ENCODE measurements at regions not wholly inside any gene's neighbourhood (a gene's known extent, or its start where the extent isn't known, plus 50 kb on each side); places are given as distances from the start of the nearest gene placed in this dataset.

DNA sequence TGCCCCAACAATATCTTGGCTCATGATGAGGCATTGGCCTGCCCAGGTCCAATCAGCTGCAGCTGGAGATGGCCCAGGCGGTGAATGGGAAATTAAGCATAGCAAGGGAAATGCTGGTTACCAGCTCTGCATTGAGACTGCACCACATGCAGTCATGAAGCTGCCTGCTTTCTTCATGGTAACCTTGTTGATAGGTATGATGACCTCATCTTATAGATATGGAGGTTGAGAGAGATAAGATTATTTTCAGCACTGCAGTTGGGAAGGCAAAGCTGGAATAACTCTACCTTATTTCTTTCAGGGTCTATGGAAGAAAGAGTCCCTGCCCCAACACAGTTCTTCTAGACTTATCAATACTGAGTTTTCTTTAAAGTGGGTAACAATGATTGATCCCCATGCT, 180.1 kb downstream of the ICE1 start:
- Histone ChIP-seq H3K36me3 (no peaks in the 10 kb centered on the region), H3K4me3 (replicated peaks in 1 of 3) (no peak overlapping the region), H3K27ac (no peak overlapping the region), H3K9me3 (no peaks in the 10 kb centered on the region), H3K4me1 (no peaks in the 10 kb centered on the region), H3K27me3 (no peaks in the 10 kb centered on the region)
- DNase-seq: no peak
- intact Hi-C loops (cut with DNase I): no loop called here
- no peak for TF ChIP-seq POLR2A (IDR thresholded peaks at IDR 0.05)
- TF ChIP-seq, protein P1, sequence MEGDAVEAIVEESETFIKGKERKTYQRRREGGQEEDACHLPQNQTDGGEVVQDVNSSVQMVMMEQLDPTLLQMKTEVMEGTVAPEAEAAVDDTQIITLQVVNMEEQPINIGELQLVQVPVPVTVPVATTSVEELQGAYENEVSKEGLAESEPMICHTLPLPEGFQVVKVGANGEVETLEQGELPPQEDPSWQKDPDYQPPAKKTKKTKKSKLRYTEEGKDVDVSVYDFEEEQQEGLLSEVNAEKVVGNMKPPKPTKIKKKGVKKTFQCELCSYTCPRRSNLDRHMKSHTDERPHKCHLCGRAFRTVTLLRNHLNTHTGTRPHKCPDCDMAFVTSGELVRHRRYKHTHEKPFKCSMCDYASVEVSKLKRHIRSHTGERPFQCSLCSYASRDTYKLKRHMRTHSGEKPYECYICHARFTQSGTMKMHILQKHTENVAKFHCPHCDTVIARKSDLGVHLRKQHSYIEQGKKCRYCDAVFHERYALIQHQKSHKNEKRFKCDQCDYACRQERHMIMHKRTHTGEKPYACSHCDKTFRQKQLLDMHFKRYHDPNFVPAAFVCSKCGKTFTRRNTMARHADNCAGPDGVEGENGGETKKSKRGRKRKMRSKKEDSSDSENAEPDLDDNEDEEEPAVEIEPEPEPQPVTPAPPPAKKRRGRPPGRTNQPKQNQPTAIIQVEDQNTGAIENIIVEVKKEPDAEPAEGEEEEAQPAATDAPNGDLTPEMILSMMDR (IDR thresholded peaks at IDR 0.05): no peak
- 100% methylated on average over 1 of the region's 1 CpG for WGBS, 2 donors

- no peak overlapping the region for H3K27ac ChIP-seq
- no peaks in the 10 kb centered on the region for H3K9me3 ChIP-seq
- TF ChIP-seq, protein P1 (IDR thresholded peaks at IDR 0.05): no peak
- TF ChIP-seq POLR2A (IDR thresholded peaks at IDR 0.05): no peak
- H3K36me3 ChIP-seq: no peaks in the 10 kb centered on the region
- no peak for DNase-seq
- intact Hi-C loops (cut with DNase I): no loop called here
- H3K4me1 ChIP-seq: no peaks in the 10 kb centered on the region
- H3K27me3 ChIP-seq: no peaks in the 10 kb centered on the region
- 81 to 91% methylated on average over 8 of the region's 8 CpGs for WGBS, 2 donors
- H3K4me3 ChIP-seq (replicated peaks in 1 of 3): no peak overlapping the region
These were observed 176.2 kb downstream of the ICE1 start for GRCh38 chr5:5598547-5599113.

- Histone ChIP-seq H3K4me3 (replicated peaks in 1 of 3) (no peak overlapping the region), H3K27me3 (no peaks in the 10 kb centered on the region), H3K9me3 (no peaks in the 10 kb centered on the region), H3K4me1 (peaks cover 0 to 3% of the 10 kb centered on the region in 2 donors), H3K27ac (no peak overlapping the region), H3K36me3 (no peaks in the 10 kb centered on the region)
- DNase-seq: no peak
- TF ChIP-seq, protein P1 (IDR thresholded peaks at IDR 0.05): no peak
- TF ChIP-seq POLR2A (IDR thresholded peaks at IDR 0.05): no peak
- intact Hi-C loops (cut with DNase I): no loop called here
These were observed 170.9 kb downstream of the ICE1 start for GRCh38 chr5:5593391-5593790.

DNA sequence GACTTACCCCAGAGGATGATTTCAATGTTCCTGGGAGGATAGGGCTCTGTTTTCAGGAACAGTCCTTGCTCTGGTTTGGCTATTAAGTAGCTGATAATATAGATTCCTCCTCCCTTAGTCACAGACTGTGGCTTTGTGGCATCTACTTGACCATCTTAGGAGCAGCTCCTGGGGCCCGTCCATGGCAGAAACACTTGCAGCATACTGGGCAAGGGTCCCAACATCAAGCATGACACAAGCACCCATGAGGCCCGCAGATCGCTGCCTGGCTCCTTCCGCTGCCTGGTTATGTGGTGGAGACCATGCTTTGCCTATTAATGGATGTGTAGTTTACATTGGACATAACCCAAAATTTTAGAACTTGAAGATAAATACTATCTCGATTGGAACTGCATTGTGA, 170.1 kb downstream of the ICE1 start:
- WGBS, 2 donors: 34 to 48% methylated on average over 5 of the region's 5 CpGs
- Histone ChIP-seq H3K4me1 (peaks cover 0 to 3% of the 10 kb centered on the region in 2 donors), H3K27me3 (no peaks in the 10 kb centered on the region), H3K27ac (no peak overlapping the region), H3K36me3 (no peaks in the 10 kb centered on the region), H3K4me3 (replicated peaks in 1 of 3) (no peak overlapping the region), H3K9me3 (no peaks in the 10 kb centered on the region)
- TF ChIP-seq, protein P1 (IDR thresholded peaks at IDR 0.05): no peak
- no peak for TF ChIP-seq POLR2A (IDR thresholded peaks at IDR 0.05)
- intact Hi-C loops (cut with DNase I): no loop called here
- peak; percentile 44 to 51 for DNase-seq

- intact Hi-C loops (cut with DNase I): no loop called here
- H3K9me3 ChIP-seq: no peaks in the 10 kb centered on the region
- H3K4me3 ChIP-seq (replicated peaks in 1 of 3): no peak overlapping the region
- H3K4me1 ChIP-seq: peaks cover 0 to 3% of the 10 kb centered on the region in 2 donors
- 81 to 88% methylated on average over 6 of the region's 6 CpGs for WGBS, 2 donors
- H3K27me3 ChIP-seq: no peaks in the 10 kb centered on the region
- no peak for DNase-seq
- TF ChIP-seq POLR2A (IDR thresholded peaks at IDR 0.05): no peak
- TF ChIP-seq, protein P1 (IDR thresholded peaks at IDR 0.05): no peak
- H3K36me3 ChIP-seq: no peaks in the 10 kb centered on the region
- H3K27ac ChIP-seq: no peak overlapping the region
These were observed 169.1 kb downstream of the ICE1 start for GRCh38 chr5:5591567-5591966.

Data from thyroid gland (tissue), 4 donors.